Neural progenitor cell (in vitro differentiated cells): ENCODE measurements at regions not wholly inside any gene's neighbourhood (a gene's known extent, or its start where the extent isn't known, plus 50 kb on each side); places are given as distances from the start of the nearest gene placed in this dataset.
A peak's percentile ranks its signal among the peaks of the same experiment; 100 is the strongest.

Experiments
- CTCF ChIP-seq: fragments of 200-600 bp; sonication (generic); IDR thresholded peaks from 2 replicates; pipeline ENCODE4 v1.5.1; 2017; ENCODE audit warnings: antibody characterized with exemption, mild to moderate bottlenecking
- EZH2phosphoT487 ChIP-seq: fragments of 200-600 bp; sonication (generic); IDR thresholded peaks from 2 replicates; pipeline ENCODE4 v1.6.1; 2017; ENCODE audit warnings: antibody characterized with exemption

GRCh38 chr6:28648035-28648877, 122.6 kb downstream of the GPX5 start:
- no peak for TF ChIP-seq CTCF
- TF ChIP-seq EZH2phosphoT487, result peak; percentile 22
